CD14-positive monocyte (primary cell): ENCODE measurements at regions not wholly inside any gene's neighbourhood (a gene's known extent, or its start where the extent isn't known, plus 50 kb on each side); places are given as distances from the start of the nearest gene placed in this dataset.

Source experiments
- DNase-seq, 3 donors: peaks; one replicate each; pipeline ENCODE4 v3.0.0-alpha.2; 2011 to 2022
- H2AFZ ChIP-seq: 2 replicates; pipeline ENCODE4 v1.6.0; 2012; ENCODE audit warnings: mild to moderate bottlenecking, low read depth, low read length, inconsistent platforms; ENCODE audit not compliant: insufficient read depth, poor library complexity, severe bottlenecking
- H3K27ac ChIP-seq, 2 donors: 1 replicate in 1 of 2; 2 replicates in 1 of 2; pipeline ENCODE4 v1.5.1; 2012 to 2013; ENCODE audit warnings: low read length in 2 of 2, control low read depth in 1 of 2, inconsistent platforms in 1 of 2, low read depth in 1 of 2, mild to moderate bottlenecking in 1 of 2
- H3K27me3 ChIP-seq, 2 donors: one replicate each; pipeline versions ENCODE4 v1.6.0 to v1.6.1; 2011 to 2013; ENCODE audit warnings: low read length in 2 of 2; ENCODE audit not compliant: control insufficient read depth in 2 of 2, insufficient read depth in 2 of 2
- H3K36me3 ChIP-seq, 2 donors: replicated peaks in 1 of 2; 1 replicate in 1 of 2; 2 replicates in 1 of 2; pipeline versions ENCODE4 v1.5.1 to v1.6.1; 2012 to 2013; ENCODE audit warnings: low read length in 2 of 2, control low read depth in 1 of 2, inconsistent platforms in 1 of 2, mild to moderate bottlenecking in 1 of 2; ENCODE audit not compliant: insufficient read depth in 2 of 2, control insufficient read depth in 1 of 2
- H3K4me1 ChIP-seq, 2 donors: 1 replicate in 1 of 2; 2 replicates in 1 of 2; pipeline versions ENCODE4 v1.5.1 to v1.6.1; 2012 to 2013; ENCODE audit warnings: low read length in 2 of 2, control low read depth in 1 of 2, inconsistent platforms in 1 of 2, mild to moderate bottlenecking in 1 of 2, moderate library complexity in 1 of 2; ENCODE audit not compliant: insufficient read depth in 2 of 2, control insufficient read depth in 1 of 2
- H3K4me2 ChIP-seq: replicated peaks from 2 replicates; pipeline ENCODE3; 2012; ENCODE audit warnings: low read length, moderate library complexity, mild to moderate bottlenecking; ENCODE audit not compliant: poor library complexity, severe bottlenecking; ENCODE audit errors: extremely low read depth
- H3K4me3 ChIP-seq, 3 experiments: fragments of 200-600 bp in 1 of 3; sonication (generic) in 1 of 3; replicated peaks in 1 of 3; 1 replicate in 2 of 3; 2 replicates in 1 of 3; pipeline ENCODE4 v1.5.1; 2011 to 2013; ENCODE audit warnings: low read length in 3 of 3, mild to moderate bottlenecking in 3 of 3, control low read depth in 2 of 3, low read depth in 2 of 3, inconsistent platforms in 1 of 3, moderate library complexity in 1 of 3
- H3K79me2 ChIP-seq: 2 replicates; pipeline ENCODE4 v1.6.0; 2012; ENCODE audit warnings: mild to moderate bottlenecking, control low read depth, inconsistent platforms, low read length, moderate library complexity; ENCODE audit not compliant: insufficient read depth
- H3K9ac ChIP-seq: 2 replicates; pipeline ENCODE4 v1.6.0; 2017; ENCODE audit warnings: low read length, mild to moderate bottlenecking; ENCODE audit not compliant: insufficient read depth, poor library complexity, severe bottlenecking
- H3K9me3 ChIP-seq, 2 donors: replicated peaks in 1 of 2; 1 replicate in 1 of 2; 2 replicates in 1 of 2; pipeline versions ENCODE4 v1.5.1 to v1.6.1; 2012 to 2013; ENCODE audit warnings: low read length in 2 of 2, control low read depth in 1 of 2; ENCODE audit not compliant: control insufficient read depth in 1 of 2, insufficient read depth in 1 of 2
- H4K20me1 ChIP-seq: 2 replicates; pipeline ENCODE4 v1.6.0; 2012; ENCODE audit warnings: mild to moderate bottlenecking, low read length, control low read depth, moderate library complexity; ENCODE audit not compliant: insufficient read depth
- H3K27ac Mint-ChIP-seq, 7 donors: one replicate each; pipeline ENCODE4 v1.8.0; 2020; ENCODE audit warnings: mild to moderate bottlenecking in 7 of 7, mixed read lengths in 7 of 7, moderate library complexity in 6 of 7, inconsistent platforms in 2 of 7
- H3K27me3 Mint-ChIP-seq, 3 donors: one replicate each; pipeline ENCODE4 v1.8.0; 2021 to 2022; ENCODE audit warnings: low read depth in 3 of 3, mild to moderate bottlenecking in 3 of 3, mixed read lengths in 3 of 3, moderate library complexity in 3 of 3, inconsistent platforms in 1 of 3
- H3K36me3 Mint-ChIP-seq, 2 donors: one replicate each; pipeline ENCODE4 v1.8.0; 2020; ENCODE audit warnings: mixed read lengths in 2 of 2, inconsistent platforms in 1 of 2, mild to moderate bottlenecking in 1 of 2
- H3K4me1 Mint-ChIP-seq: one replicate; pipeline ENCODE4 v1.8.0; 2020; ENCODE audit warnings: mild to moderate bottlenecking, mixed read lengths
- H3K4me3 Mint-ChIP-seq, 2 donors: one replicate each; pipeline ENCODE4 v1.8.0; 2020; ENCODE audit warnings: mild to moderate bottlenecking in 2 of 2, mixed read lengths in 2 of 2, moderate library complexity in 1 of 2
- H3K9me3 Mint-ChIP-seq, 7 donors: one replicate each; pipeline ENCODE4 v1.8.0; 2020 to 2022; ENCODE audit warnings: mixed read lengths in 7 of 7, mild to moderate bottlenecking in 6 of 7, moderate library complexity in 6 of 7, inconsistent platforms in 2 of 7
- WGBS: methylation state at CpG from one replicate; pipeline ENCODE4 v1.1.5; 2013; ENCODE audit warnings: missing lambda C conversion rate; ENCODE audit not compliant: insufficient coverage; 5-methylcytosine and 5-hydroxymethylcytosine counted together
- intact Hi-C, 2 donors: fragments of 100-400 bp; cut with micrococcal nuclease; formaldehyde crosslinking; loops; one replicate each; pipeline versions ENCODE4 v1.15.0 to v1.15.1; 2023
- TF ChIP-seq, protein P1 (sequence below): fragments of 200-600 bp; IDR thresholded peaks from one replicate; pipeline ENCODE4 v1.8.0; 2022; ENCODE audit warnings: antibody characterized with exemption, mild to moderate bottlenecking

DNA sequence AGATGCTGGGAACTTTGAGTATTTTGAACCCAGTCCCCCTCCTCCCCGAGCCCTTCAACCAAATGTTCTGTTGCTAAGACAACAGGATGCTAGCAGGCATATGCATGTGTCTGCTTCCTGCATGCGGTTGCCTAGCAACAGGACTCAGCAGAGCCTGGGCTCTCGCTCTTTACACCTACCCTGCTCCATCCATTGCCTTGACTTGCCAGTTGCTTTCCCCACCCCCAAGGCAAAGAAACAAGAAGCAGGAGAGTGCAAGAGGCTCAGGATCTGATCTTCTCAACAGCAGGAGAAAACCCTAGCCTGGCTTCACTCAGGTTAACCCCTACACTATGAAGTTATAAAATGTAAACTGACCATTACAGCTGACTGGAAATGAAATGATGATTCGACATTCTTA lies 393.0 kb downstream of the IGSF11 start:
- H3K36me3 ChIP-seq = no peaks in the 10 kb centered on the region
- Mint-ChIP-seq H3K9me3 (peaks cover 0 to 3% (median 1%) of the 10 kb centered on the region in 7 donors), H3K36me3 (no peaks in the 10 kb centered on the region), H3K4me3 (no peak overlapping the region), H3K4me1 (no peaks in the 10 kb centered on the region), H3K27me3 (peaks cover 0 to 2% (median 1%) of the 10 kb centered on the region in 3 donors), H3K27ac (no peak overlapping the region)
- no peak overlapping the region for H3K27ac ChIP-seq
- no peaks in the 10 kb centered on the region for H3K27me3 ChIP-seq
- no peaks in the 10 kb centered on the region for H3K9me3 ChIP-seq
- no peaks in the 10 kb centered on the region for H4K20me1 ChIP-seq
- H3K4me1 ChIP-seq = no peaks in the 10 kb centered on the region
- no peak overlapping the region for H3K9ac ChIP-seq
- intact Hi-C loops = no loop called here
- no peaks in the 10 kb centered on the region for H3K79me2 ChIP-seq
- WGBS = 12% methylated on average over 3 of the region's 4 CpGs
- H2AFZ ChIP-seq = no peak overlapping the region
- no peak overlapping the region for H3K4me3 ChIP-seq
- H3K4me2 ChIP-seq = no peak overlapping the region
- TF ChIP-seq, protein P1, sequence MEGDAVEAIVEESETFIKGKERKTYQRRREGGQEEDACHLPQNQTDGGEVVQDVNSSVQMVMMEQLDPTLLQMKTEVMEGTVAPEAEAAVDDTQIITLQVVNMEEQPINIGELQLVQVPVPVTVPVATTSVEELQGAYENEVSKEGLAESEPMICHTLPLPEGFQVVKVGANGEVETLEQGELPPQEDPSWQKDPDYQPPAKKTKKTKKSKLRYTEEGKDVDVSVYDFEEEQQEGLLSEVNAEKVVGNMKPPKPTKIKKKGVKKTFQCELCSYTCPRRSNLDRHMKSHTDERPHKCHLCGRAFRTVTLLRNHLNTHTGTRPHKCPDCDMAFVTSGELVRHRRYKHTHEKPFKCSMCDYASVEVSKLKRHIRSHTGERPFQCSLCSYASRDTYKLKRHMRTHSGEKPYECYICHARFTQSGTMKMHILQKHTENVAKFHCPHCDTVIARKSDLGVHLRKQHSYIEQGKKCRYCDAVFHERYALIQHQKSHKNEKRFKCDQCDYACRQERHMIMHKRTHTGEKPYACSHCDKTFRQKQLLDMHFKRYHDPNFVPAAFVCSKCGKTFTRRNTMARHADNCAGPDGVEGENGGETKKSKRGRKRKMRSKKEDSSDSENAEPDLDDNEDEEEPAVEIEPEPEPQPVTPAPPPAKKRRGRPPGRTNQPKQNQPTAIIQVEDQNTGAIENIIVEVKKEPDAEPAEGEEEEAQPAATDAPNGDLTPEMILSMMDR = no peak
- DNase-seq = no peak

- Histone ChIP-seq H2AFZ (no peak overlapping the region), H3K4me2 (no peak overlapping the region), H3K36me3 (no peaks in the 10 kb centered on the region), H3K27me3 (no peaks in the 10 kb centered on the region), H3K9me3 (no peaks in the 10 kb centered on the region), H3K4me1 (no peaks in the 10 kb centered on the region), H3K9ac (no peak overlapping the region), H3K27ac (no peak overlapping the region), H4K20me1 (no peaks in the 10 kb centered on the region), H3K79me2 (no peaks in the 10 kb centered on the region), H3K4me3 (no peak overlapping the region)
- DNase-seq = no peak
- H3K36me3 Mint-ChIP-seq = no peaks in the 10 kb centered on the region
- H3K27me3 Mint-ChIP-seq = peaks cover 0 to 2% (median 0%) of the 10 kb centered on the region in 3 donors
- 38% methylated on average over 1 of the region's 2 CpGs for WGBS
- no peak overlapping the region for H3K27ac Mint-ChIP-seq
- H3K4me1 Mint-ChIP-seq = no peaks in the 10 kb centered on the region
- no peak overlapping the region for H3K4me3 Mint-ChIP-seq
- peaks cover 0 to 9% (median 0%) of the 10 kb centered on the region in 7 donors for H3K9me3 Mint-ChIP-seq
- TF ChIP-seq, protein P1 = no peak
- intact Hi-C loops = no loop called here
These were observed 363.5 kb downstream of the IGSF11 start for GRCh38 chr3:118671192-118671591.
